H9 (cell line): ENCODE measurements at regions not wholly inside any gene's neighbourhood (a gene's known extent, or its start where the extent isn't known, plus 50 kb on each side); places are given as distances from the start of the nearest gene placed in this dataset.

Experiments used
- DNase-seq: peaks from one replicate; pipeline ENCODE4 v3.0.0-alpha.2; 2017
- H2AFZ ChIP-seq: one replicate; pipeline ENCODE4 v1.6.1; 2013; ENCODE audit warnings: mild to moderate bottlenecking, low read length, control low read depth, moderate library complexity
- H2AK5ac ChIP-seq: 2 replicates; pipeline ENCODE4 v1.6.1; 2013; ENCODE audit warnings: low read length, control low read depth, mixed read lengths; ENCODE audit not compliant: insufficient read length
- H2BK120ac ChIP-seq: one replicate; pipeline ENCODE4 v1.6.1; 2013; ENCODE audit warnings: low read depth, mild to moderate bottlenecking, low read length, control low read depth, inconsistent platforms; ENCODE audit not compliant: poor library complexity, severe bottlenecking
- H2BK12ac ChIP-seq: 2 replicates; pipeline ENCODE4 v1.6.1; 2013; ENCODE audit warnings: low read length, control low read depth, mixed read lengths, low read depth; ENCODE audit not compliant: insufficient read length
- H2BK15ac ChIP-seq: 2 replicates; pipeline ENCODE4 v1.6.1; 2013; ENCODE audit warnings: low read depth, low read length, control low read depth
- H2BK20ac ChIP-seq: one replicate; pipeline ENCODE4 v1.6.1; 2013; ENCODE audit warnings: low read depth, mild to moderate bottlenecking, low read length, control low read depth, inconsistent platforms; ENCODE audit not compliant: poor library complexity, severe bottlenecking
- H2BK5ac ChIP-seq: 2 replicates; pipeline ENCODE4 v1.6.1; 2013; ENCODE audit warnings: low read length, control low read depth, mixed read lengths; ENCODE audit not compliant: insufficient read length
- H3K14ac ChIP-seq: 2 replicates; pipeline ENCODE4 v1.6.1; 2013; ENCODE audit warnings: low read length, control low read depth; ENCODE audit not compliant: insufficient read depth
- H3K18ac ChIP-seq: 2 replicates; pipeline ENCODE4 v1.6.1; 2013; ENCODE audit warnings: low read depth, mild to moderate bottlenecking, mixed read lengths, low read length, control low read depth; ENCODE audit not compliant: insufficient read length
- H3K23ac ChIP-seq: 2 replicates; pipeline ENCODE4 v1.6.1; 2013; ENCODE audit warnings: low read length, control low read depth, mixed read lengths, low read depth; ENCODE audit not compliant: insufficient read length
- H3K23me2 ChIP-seq: 2 replicates; pipeline ENCODE4 v1.6.1; 2013; ENCODE audit warnings: low read depth, mild to moderate bottlenecking, mixed read lengths, low read length, control low read depth; ENCODE audit not compliant: insufficient read length, poor library complexity, severe bottlenecking
- H3K27ac ChIP-seq: 2 replicates; pipeline ENCODE4 v1.5.1; 2013; ENCODE audit warnings: low read length, control low read depth, mixed read lengths, low read depth; ENCODE audit not compliant: insufficient read length
- H3K27me3 ChIP-seq: 2 replicates; pipeline ENCODE4 v1.6.1; 2013; ENCODE audit warnings: low read length, control low read depth, inconsistent platforms; ENCODE audit not compliant: insufficient read depth
- H3K4ac ChIP-seq: 2 replicates; pipeline ENCODE4 v1.6.1; 2013; ENCODE audit warnings: low read depth, mild to moderate bottlenecking, control low read depth, inconsistent platforms, low read length, moderate library complexity
- H3K4me1 ChIP-seq: 2 replicates; pipeline ENCODE4 v1.6.1; 2013; ENCODE audit warnings: low read length, control low read depth, inconsistent platforms; ENCODE audit not compliant: insufficient read depth
- H3K4me2 ChIP-seq: 2 replicates; pipeline ENCODE4 v1.6.1; 2013; ENCODE audit warnings: low read length, control low read depth, mixed read lengths; ENCODE audit not compliant: insufficient read length, insufficient read depth
- H3K56ac ChIP-seq: 2 replicates; pipeline ENCODE4 v1.6.1; 2013; ENCODE audit warnings: low read depth, mild to moderate bottlenecking, mixed read lengths, low read length, control low read depth; ENCODE audit not compliant: insufficient read length
- H3K79me1 ChIP-seq: 2 replicates; pipeline ENCODE4 v1.6.1; 2013; ENCODE audit warnings: low read depth, mild to moderate bottlenecking, moderate library complexity, low read length, control low read depth, inconsistent platforms; ENCODE audit not compliant: insufficient read depth, poor library complexity, severe bottlenecking
- H3K79me2 ChIP-seq: 2 replicates; pipeline ENCODE4 v1.6.1; 2013; ENCODE audit warnings: low read length, control low read depth, inconsistent platforms; ENCODE audit not compliant: insufficient read depth
- H3K9ac ChIP-seq: 2 replicates; pipeline ENCODE4 v1.6.1; 2013; ENCODE audit warnings: low read length, control low read depth, mixed read lengths; ENCODE audit not compliant: insufficient read length; ENCODE audit errors: extremely low read depth
- H3K9me3 ChIP-seq: one replicate; pipeline ENCODE4 v1.6.1; 2013; ENCODE audit warnings: low read depth, low read length, inconsistent platforms; ENCODE audit not compliant: control insufficient read depth
- H3T11ph ChIP-seq: one replicate; pipeline ENCODE4 v1.6.1; 2013; ENCODE audit warnings: mild to moderate bottlenecking, low read length, control low read depth, inconsistent platforms
- H4K20me1 ChIP-seq: one replicate; pipeline ENCODE4 v1.6.1; 2013; ENCODE audit not compliant: control insufficient read depth, insufficient read length, insufficient read depth
- H4K5ac ChIP-seq: 2 replicates; pipeline ENCODE4 v1.6.1; 2013; ENCODE audit warnings: low read depth, mild to moderate bottlenecking, mixed read lengths, low read length, control low read depth; ENCODE audit not compliant: insufficient read length
- H4K8ac ChIP-seq: replicated peaks from 2 replicates; pipeline ENCODE4 v1.6.1; 2013; ENCODE audit warnings: low read length, control low read depth, mixed read lengths, low read depth; ENCODE audit not compliant: insufficient read length
- H4K91ac ChIP-seq: 2 replicates; pipeline ENCODE4 v1.6.1; 2013; ENCODE audit warnings: low read depth, mild to moderate bottlenecking, moderate library complexity, mixed read lengths, low read length, control low read depth; ENCODE audit not compliant: insufficient read length
- H3K27ac Mint-ChIP-seq, 3 experiments: 2 replicates in 2 of 3; 3 replicates in 1 of 3; pipeline ENCODE4 v1.8.0; 2020 to 2021; ENCODE audit warnings: mixed read lengths in 3 of 3, mild to moderate bottlenecking in 1 of 3, moderate library complexity in 1 of 3
- H3K27me3 Mint-ChIP-seq: 2 replicates; pipeline ENCODE4 v1.8.0; 2021; ENCODE audit warnings: low read depth, mild to moderate bottlenecking, moderate library complexity, mixed read lengths
- H3K36me3 Mint-ChIP-seq, 3 experiments: 2 replicates in 2 of 3; 3 replicates in 1 of 3; pipeline ENCODE4 v1.8.0; 2020 to 2021; ENCODE audit warnings: low read depth in 3 of 3, mixed read lengths in 3 of 3; ENCODE audit not compliant: insufficient read depth in 1 of 3
- H3K4me1 Mint-ChIP-seq, 2 experiments: 2 replicates each; pipeline ENCODE4 v1.8.0; 2020; ENCODE audit warnings: mixed read lengths in 2 of 2
- H3K4me3 Mint-ChIP-seq, 2 experiments: 2 replicates in 1 of 2; 3 replicates in 1 of 2; pipeline ENCODE4 v1.8.0; 2020 to 2021; ENCODE audit warnings: mild to moderate bottlenecking in 2 of 2, mixed read lengths in 2 of 2, moderate library complexity in 1 of 2
- H3K9me3 Mint-ChIP-seq, 2 experiments: 2 replicates in 1 of 2; 3 replicates in 1 of 2; pipeline ENCODE4 v1.8.0; 2020; ENCODE audit warnings: mild to moderate bottlenecking in 2 of 2, mixed read lengths in 2 of 2, moderate library complexity in 1 of 2
- WGBS: extraction: QIAGEN DNeasy Blood & Tissue Kit; methylation state at CpG from one replicate; pipeline ENCODE4 v1.1.7; 2013; ENCODE audit warnings: missing lambda C conversion rate, low lambda C conversion rate, mixed read lengths; ENCODE audit not compliant: insufficient read length; ENCODE audit errors: extremely low coverage; 5-methylcytosine and 5-hydroxymethylcytosine counted together
- TF ChIP-seq, protein P1 (sequence below): fragments of 200-600 bp; sonication (generic); conservative IDR thresholded peaks from 3 replicates; pipeline ENCODE4 v1.8.0; 2021; ENCODE audit warnings: antibody characterized with exemption, mild to moderate bottlenecking

DNA sequence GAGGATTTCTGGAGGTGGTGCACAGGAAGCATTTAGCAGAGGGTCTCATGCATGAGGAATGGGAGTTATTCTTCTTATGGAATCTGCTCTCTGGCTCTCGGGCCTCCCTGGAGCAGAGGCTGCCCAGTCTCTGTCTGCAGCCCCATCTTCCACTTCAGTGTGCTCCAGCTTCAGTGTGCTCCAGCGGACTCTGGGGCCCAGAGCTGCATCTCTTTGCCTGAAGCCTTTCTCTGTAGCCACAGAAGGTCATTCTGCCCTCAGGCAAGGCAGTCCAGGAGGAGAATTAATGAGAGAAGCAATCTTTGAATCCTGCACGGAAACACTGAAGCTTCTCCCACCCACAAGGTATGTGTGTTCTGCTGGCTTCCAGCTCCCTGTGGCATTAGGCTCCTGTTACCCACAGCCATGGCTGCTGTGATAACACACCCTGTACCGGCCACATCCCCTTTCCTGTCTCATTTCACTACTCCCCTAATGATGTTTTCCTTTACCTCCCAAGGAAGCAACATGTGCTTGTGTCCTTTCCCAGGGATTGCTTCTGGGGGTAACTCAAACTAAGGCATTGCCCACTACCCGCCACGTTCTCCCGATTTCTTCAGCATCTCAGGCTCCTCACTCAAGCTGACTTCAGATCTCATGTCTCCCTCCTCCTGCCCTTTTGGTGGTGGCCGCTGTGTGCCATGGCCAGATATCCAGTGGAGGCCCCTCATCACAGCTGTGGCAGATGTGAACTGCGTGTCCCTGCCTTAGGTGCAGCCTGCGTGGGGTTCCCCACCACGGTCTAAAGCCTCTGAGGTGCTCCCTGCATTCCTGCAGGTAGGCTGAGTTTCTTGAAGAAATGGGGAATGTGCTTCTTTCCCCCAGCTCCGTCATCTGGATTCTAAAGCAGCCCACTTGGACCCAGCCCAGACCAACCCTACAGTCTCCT lies 181.2 kb upstream of the GALNT2 start:
- H3K23ac ChIP-seq: no peak overlapping the region
- H4K8ac ChIP-seq: no peak overlapping the region
- TF ChIP-seq, protein P1, sequence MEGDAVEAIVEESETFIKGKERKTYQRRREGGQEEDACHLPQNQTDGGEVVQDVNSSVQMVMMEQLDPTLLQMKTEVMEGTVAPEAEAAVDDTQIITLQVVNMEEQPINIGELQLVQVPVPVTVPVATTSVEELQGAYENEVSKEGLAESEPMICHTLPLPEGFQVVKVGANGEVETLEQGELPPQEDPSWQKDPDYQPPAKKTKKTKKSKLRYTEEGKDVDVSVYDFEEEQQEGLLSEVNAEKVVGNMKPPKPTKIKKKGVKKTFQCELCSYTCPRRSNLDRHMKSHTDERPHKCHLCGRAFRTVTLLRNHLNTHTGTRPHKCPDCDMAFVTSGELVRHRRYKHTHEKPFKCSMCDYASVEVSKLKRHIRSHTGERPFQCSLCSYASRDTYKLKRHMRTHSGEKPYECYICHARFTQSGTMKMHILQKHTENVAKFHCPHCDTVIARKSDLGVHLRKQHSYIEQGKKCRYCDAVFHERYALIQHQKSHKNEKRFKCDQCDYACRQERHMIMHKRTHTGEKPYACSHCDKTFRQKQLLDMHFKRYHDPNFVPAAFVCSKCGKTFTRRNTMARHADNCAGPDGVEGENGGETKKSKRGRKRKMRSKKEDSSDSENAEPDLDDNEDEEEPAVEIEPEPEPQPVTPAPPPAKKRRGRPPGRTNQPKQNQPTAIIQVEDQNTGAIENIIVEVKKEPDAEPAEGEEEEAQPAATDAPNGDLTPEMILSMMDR: no peak
- H3K79me1 ChIP-seq: no peaks in the 10 kb centered on the region
- H3K14ac ChIP-seq: no peak overlapping the region; the same call in 1 of the 2 replicates
- H2BK120ac ChIP-seq: no peak overlapping the region
- no peak overlapping the region for H3K27ac Mint-ChIP-seq
- H3K9ac ChIP-seq: no peak overlapping the region
- no peak overlapping the region for H2BK20ac ChIP-seq
- no peaks in the 10 kb centered on the region for H3K36me3 Mint-ChIP-seq
- H4K5ac ChIP-seq: no peak overlapping the region
- no peaks in the 10 kb centered on the region for H3K4me1 ChIP-seq
- peaks cover 0 to 6% of the 10 kb centered on the region in 2 experiments; a peak in 1 of 4 replicates for H3K4me1 Mint-ChIP-seq
- H3K79me2 ChIP-seq: no peaks in the 10 kb centered on the region
- no peak overlapping the region for H3K56ac ChIP-seq
- no peak overlapping the region for H3T11ph ChIP-seq
- H3K4ac ChIP-seq: no peak overlapping the region
- no peaks in the 10 kb centered on the region for H3K27me3 ChIP-seq
- no peak overlapping the region for H2BK12ac ChIP-seq
- H3K9me3 ChIP-seq: no peaks in the 10 kb centered on the region
- WGBS: no CpG with 5 or more reads among the region's 12 CpGs
- no peaks in the 10 kb centered on the region for H3K23me2 ChIP-seq
- no peak overlapping the region for H4K91ac ChIP-seq
- no peak overlapping the region for H2AFZ ChIP-seq
- peak; percentile 8 for DNase-seq
- no peaks in the 10 kb centered on the region for H4K20me1 ChIP-seq
- peaks cover 0 to 2% of the 10 kb centered on the region in 2 experiments; a peak in 2 of 5 replicates for H3K9me3 Mint-ChIP-seq
- H3K27me3 Mint-ChIP-seq: no peaks in the 10 kb centered on the region; the same call in 1 of the 2 replicates
- no peak overlapping the region for H2BK15ac ChIP-seq
- no peak overlapping the region for H2AK5ac ChIP-seq
- H3K27ac ChIP-seq: no peak overlapping the region
- H3K18ac ChIP-seq: no peak overlapping the region
- no peak overlapping the region for H2BK5ac ChIP-seq
- H3K4me3 Mint-ChIP-seq: no peak overlapping the region
- H3K4me2 ChIP-seq: no peak overlapping the region
